GM12878 (cell line): ENCODE measurements at regions not wholly inside any gene's neighbourhood (a gene's known extent, or its start where the extent isn't known, plus 50 kb on each side); places are given as distances from the start of the nearest gene placed in this dataset.
"Not testable (repeated sequence)": the region's sequence is repeated elsewhere in the genome, so short reads cannot be mapped to it uniquely, and the experiment has no call there.

ENCODE experiments used
- ATAC-seq: fragments of 200-7000 bp; cut with Tn5 transposase; 3 replicates; pipeline ENCODE4 v1.9.1; 2020; ENCODE audit warnings: mild to moderate bottlenecking, moderate library complexity
- BruUV-seq: library from RNA; stranded (reverse); fragments of 400-500 nt; replicated peaks from 2 replicates; lab custom pipeline; 2021; lab: Mats Ljungman, UMichigan
- CTCF ChIA-PET: fragments of 300-600 bp; sonication (Branson Sonifier 250); formaldehyde crosslinking; extraction: SDS; loops from one replicate; lab custom pipeline; 2021; ENCODE audit warnings: inconsistent platforms; lab: Yijun Ruan, JAX
- POLR2A ChIA-PET: fragments of 350-600 bp; formaldehyde crosslinking; extraction: SDS; loops from one replicate; lab custom pipeline; 2021; ENCODE audit warnings: inconsistent platforms; lab: Charles Lee
- RAD21 ChIA-PET: fragments of 300-600 bp; sonication (Branson Sonifier 250); formaldehyde crosslinking; loops from one replicate; lab custom pipeline; 2023; ENCODE audit warnings: antibody characterized with exemption; ENCODE audit not compliant: unreplicated experiment; lab: Charles Lee
- SMC1A ChIA-PET: fragments of 300-600 bp; sonication (Branson Sonifier 250); formaldehyde crosslinking; loops from one replicate; lab custom pipeline; 2023; ENCODE audit not compliant: unreplicated experiment, uncharacterized antibody; lab: Charles Lee
- DNase-seq: peaks from one replicate; pipeline ENCODE4 v3.0.0-alpha.2; 2011; ENCODE audit warnings: low read depth, low spot score
- FAIRE-seq: peaks from 3 replicates; lab custom pipeline; 2011; peaks lifted over from hg19 to GRCh38; lab: Jason Lieb, UNC
- H2AFZ ChIP-seq: 2 replicates; pipeline ENCODE4 v1.6.0; 2011; ENCODE audit warnings: low read depth, low read length, control low read depth; ENCODE audit not compliant: control insufficient read depth
- H3K27ac ChIP-seq: 2 replicates; pipeline ENCODE4 v1.5.1; 2011; ENCODE audit warnings: control low read depth; ENCODE audit not compliant: control insufficient read depth, insufficient read depth
- H3K27me3 ChIP-seq, 2 experiments: replicated peaks in 1 of 2; 2 replicates each; pipeline versions ENCODE4 v1.6.0 to v1.6.1; 2011; ENCODE audit warnings: low read length in 1 of 2; ENCODE audit not compliant: control insufficient read depth in 2 of 2, insufficient read depth in 2 of 2
- H3K36me3 ChIP-seq, 2 experiments: 2 replicates each; pipeline ENCODE4 v1.5.1; 2011; ENCODE audit warnings: low read length in 1 of 2; ENCODE audit not compliant: control insufficient read depth in 2 of 2, insufficient read depth in 2 of 2
- H3K4me1 ChIP-seq: 2 replicates; pipeline ENCODE4 v1.6.1; 2011; ENCODE audit warnings: mild to moderate bottlenecking, low read length, moderate library complexity, mixed read lengths; ENCODE audit not compliant: control insufficient read depth, insufficient read depth
- H3K4me2 ChIP-seq: 2 replicates; pipeline ENCODE4 v1.6.0; 2011; ENCODE audit warnings: control low read depth; ENCODE audit not compliant: control insufficient read depth, insufficient read depth
- H3K4me3 ChIP-seq: fragments of 200-600 bp; sonication (generic); 2 replicates; pipeline ENCODE4 v1.5.1; 2016
- H3K79me2 ChIP-seq: 2 replicates; pipeline ENCODE4 v1.6.0; 2011; ENCODE audit warnings: low read length; ENCODE audit not compliant: control insufficient read depth, insufficient read depth
- H3K9ac ChIP-seq: 2 replicates; pipeline ENCODE4 v1.8.0; 2011; ENCODE audit warnings: low read length, control low read depth, mixed read lengths; ENCODE audit not compliant: control insufficient read depth, insufficient read depth
- H3K9me3 ChIP-seq: replicated peaks from 3 replicates; pipeline ENCODE4 v1.5.1; 2011; ENCODE audit warnings: mild to moderate bottlenecking, low read length; ENCODE audit not compliant: control insufficient read depth, insufficient read depth
- H4K20me1 ChIP-seq: 2 replicates; pipeline ENCODE4 v1.6.0; 2011; ENCODE audit not compliant: control insufficient read depth, insufficient read depth
- FOXK2 ChIP-seq: fragments of 450-650 bp; IDR thresholded peaks from 2 replicates; pipeline ENCODE4 v1.6.1; 2017; ENCODE audit warnings: mild to moderate bottlenecking, moderate library complexity
- HSF1 ChIP-seq: fragments of 150-350 bp; IDR thresholded peaks from 2 replicates; pipeline ENCODE4 v1.6.1; 2014; ENCODE audit warnings: mild to moderate bottlenecking, low read depth, low read length
- NR2C1 ChIP-seq: fragments of 450-650 bp; IDR thresholded peaks from 2 replicates; pipeline ENCODE4 v1.6.1; 2017; ENCODE audit warnings: antibody characterized with exemption, mild to moderate bottlenecking, moderate library complexity
- NRF1 ChIP-seq: conservative IDR thresholded peaks from 2 replicates; pipeline ENCODE4 v1.6.1; 2011; ENCODE audit warnings: mild to moderate bottlenecking, low read depth, low read length, improper control_type of control experiment
- PAX5 ChIP-seq: IDR thresholded peaks from 2 replicates; pipeline ENCODE4 v1.6.1; 2011; ENCODE audit warnings: low read depth, low read length, borderline replicate concordance
- PRDM15 ChIP-seq: fragments of 450-650 bp; formaldehyde crosslinking; IDR thresholded peaks from 2 replicates; pipeline ENCODE4 v1.4.0; 2020; ENCODE audit warnings: mild to moderate bottlenecking, moderate library complexity
- WGBS: methylation state at CpG from one replicate; pipeline ENCODE4 v1.1.6; 2016; ENCODE audit warnings: low lambda C conversion rate; ENCODE audit not compliant: insufficient replicate concordance, insufficient coverage; ENCODE audit errors: missing lambda C conversion rate; 5-methylcytosine and 5-hydroxymethylcytosine counted together
- in situ Hi-C: fragments of 300-500 bp; cut with MboI; formaldehyde crosslinking; loops from 9 replicates; pipeline ENCODE4 v1.14.3; 2018; ENCODE audit warnings: mixed read lengths
- intact Hi-C: fragments of 100-400 bp; cut with micrococcal nuclease; formaldehyde crosslinking; loops from one replicate; pipeline ENCODE4 v1.14.2; 2022; ENCODE audit not compliant: unreplicated experiment
- TF ChIP-seq, protein P1 (sequence below): IDR thresholded peaks from 2 replicates; pipeline ENCODE4 v1.6.1; 2011; ENCODE audit warnings: mild to moderate bottlenecking, low read depth, low read length, moderate library complexity; ENCODE audit not compliant: insufficient replicate concordance

- TF ChIP-seq, protein P1, sequence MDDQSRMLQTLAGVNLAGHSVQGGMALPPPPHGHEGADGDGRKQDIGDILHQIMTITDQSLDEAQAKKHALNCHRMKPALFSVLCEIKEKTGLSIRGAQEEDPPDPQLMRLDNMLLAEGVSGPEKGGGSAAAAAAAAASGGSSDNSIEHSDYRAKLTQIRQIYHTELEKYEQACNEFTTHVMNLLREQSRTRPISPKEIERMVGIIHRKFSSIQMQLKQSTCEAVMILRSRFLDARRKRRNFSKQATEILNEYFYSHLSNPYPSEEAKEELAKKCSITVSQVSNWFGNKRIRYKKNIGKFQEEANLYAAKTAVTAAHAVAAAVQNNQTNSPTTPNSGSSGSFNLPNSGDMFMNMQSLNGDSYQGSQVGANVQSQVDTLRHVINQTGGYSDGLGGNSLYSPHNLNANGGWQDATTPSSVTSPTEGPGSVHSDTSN, result no peak
- no peak for TF ChIP-seq PAX5
- TF ChIP-seq FOXK2, result no peak
Measured at GRCh38 chr5:121479337-121479736, 372.3 kb upstream of the FTMT start (continued).

GRCh38 chr5:121485281-121485680 is 366.4 kb upstream of the FTMT start:
- BruUV-seq, result no TSS peak
- Histone ChIP-seq H3K9ac (no peak overlapping the region), H3K9me3 (no peaks in the 10 kb centered on the region), H3K4me2 (no peak overlapping the region), H3K27me3 (no peaks in the 10 kb centered on the region), H4K20me1 (no peaks in the 10 kb centered on the region), H2AFZ (no peak overlapping the region)
- ChIA-PET RAD21 (no interaction called here), SMC1A (no interaction called here), CTCF (no interaction called here)
- DNase-seq (no peak), ATAC-seq (no peak)
- TF ChIP-seq HSF1 (no peak), NRF1 (no peak), NR2C1 (no peak), PRDM15 (CRISPR knock-in tag) (no peak)
- TF ChIP-seq, all 136 proteins: peak for 0
- Histone ChIP-seq H3K79me2 (no peaks in the 10 kb centered on the region), H3K27ac (no peak overlapping the region), H3K4me1 (no peaks in the 10 kb centered on the region), H3K4me3 (no peak overlapping the region), H3K36me3 (no peaks in the 10 kb centered on the region)
- WGBS, result 22% methylated on average over 5 of the region's 5 CpGs
- FAIRE-seq, result no peak
- intact Hi-C loops (no loop called here), in situ Hi-C loops (no loop called here)
- POLR2A ChIA-PET, result no interaction called here

DNA sequence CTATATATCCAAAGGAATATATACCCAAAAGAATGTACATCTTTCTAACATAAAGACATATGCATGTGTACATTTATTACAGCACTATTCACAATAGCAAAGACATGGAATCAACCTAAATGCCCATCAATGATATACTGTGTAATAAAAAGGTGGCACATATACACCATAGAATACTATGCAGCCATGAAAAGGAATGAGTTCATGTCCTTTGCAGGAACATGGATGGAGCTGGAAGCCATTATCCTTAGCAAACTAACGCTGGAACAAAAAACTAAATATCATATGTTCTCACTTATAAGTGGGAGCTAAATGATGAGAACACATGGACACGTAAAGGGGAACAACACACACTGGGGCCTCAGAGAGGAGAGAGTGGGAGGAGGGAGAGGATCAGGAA is 365.7 kb upstream of the FTMT start:
- H4K20me1 ChIP-seq, RAD21 ChIA-PET, in situ Hi-C loops, H3K27me3 ChIP-seq, H3K4me3 ChIP-seq, ATAC-seq, H3K4me1 ChIP-seq, POLR2A ChIA-PET, intact Hi-C loops, H3K36me3 ChIP-seq, H3K9ac ChIP-seq, SMC1A ChIA-PET, FAIRE-seq, H3K9me3 ChIP-seq, H3K79me2 ChIP-seq, H3K27ac ChIP-seq, DNase-seq, H2AFZ ChIP-seq, H3K4me2 ChIP-seq, BruUV-seq: not testable (repeated sequence)
- CTCF ChIA-PET, result interaction anchor here (0.6 kb wide), 1 partner anchor 585 kb away, joined by 3 read pairs; no protein-coding TSS in a partner anchor
- WGBS, result 77% methylated on average over 2 of the region's 2 CpGs
